Neuronal stem cell (in vitro differentiated cells): ENCODE measurements at regions not wholly inside any gene's neighbourhood (a gene's known extent, or its start where the extent isn't known, plus 50 kb on each side); places are given as distances from the start of the nearest gene placed in this dataset.

ENCODE experiments used
- DNase-seq: peaks from one replicate; pipeline ENCODE4 v3.0.0-alpha.2; 2013; ENCODE audit warnings: low spot score
- H2AFZ ChIP-seq: one replicate; pipeline ENCODE4 v1.6.1; 2013; ENCODE audit warnings: mild to moderate bottlenecking, low read length, inconsistent platforms
- H2AK5ac ChIP-seq: 2 replicates; pipeline ENCODE4 v1.6.1; 2013; ENCODE audit warnings: low read depth, mild to moderate bottlenecking, inconsistent platforms, low read length, moderate library complexity, mixed read lengths
- H2BK120ac ChIP-seq: 2 replicates; pipeline ENCODE4 v1.6.1; 2013; ENCODE audit warnings: low read depth, mild to moderate bottlenecking, inconsistent platforms, low read length, moderate library complexity, mixed read lengths
- H2BK12ac ChIP-seq: one replicate; pipeline ENCODE4 v1.6.1; 2013; ENCODE audit warnings: low read length, inconsistent platforms
- H2BK15ac ChIP-seq: 2 replicates; pipeline ENCODE4 v1.6.1; 2013; ENCODE audit warnings: mild to moderate bottlenecking, low read length, inconsistent platforms, mixed read lengths
- H2BK5ac ChIP-seq: one replicate; pipeline ENCODE4 v1.6.1; 2013; ENCODE audit warnings: inconsistent platforms, mild to moderate bottlenecking, low read length, moderate library complexity
- H3K14ac ChIP-seq: one replicate; pipeline ENCODE4 v1.6.1; 2013; ENCODE audit warnings: low read length, inconsistent platforms
- H3K18ac ChIP-seq: 2 replicates; pipeline ENCODE4 v1.6.1; 2013; ENCODE audit warnings: low read length, inconsistent platforms
- H3K23ac ChIP-seq: 2 replicates; pipeline ENCODE4 v1.6.1; 2013; ENCODE audit warnings: low read depth, mild to moderate bottlenecking, mixed read lengths, low read length, inconsistent platforms; ENCODE audit not compliant: poor library complexity
- H3K27ac ChIP-seq: replicated peaks from 3 replicates; pipeline ENCODE4 v1.5.1; 2013; ENCODE audit warnings: low read length, inconsistent platforms
- H3K27me3 ChIP-seq, 3 experiments: 2 replicates each; pipeline ENCODE4 v1.6.1; 2013; ENCODE audit warnings: low read length in 3 of 3, mild to moderate bottlenecking in 2 of 3, inconsistent platforms in 1 of 3, low read depth in 1 of 3, mixed read lengths in 1 of 3, moderate library complexity in 1 of 3; ENCODE audit not compliant: control insufficient read depth in 3 of 3, insufficient read depth in 3 of 3
- H3K36me3 ChIP-seq, 2 donors: replicated peaks in 1 of 2; 2 replicates each; pipeline ENCODE4 v1.6.1; 2013; ENCODE audit warnings: low read length in 2 of 2; ENCODE audit not compliant: control insufficient read depth in 2 of 2, insufficient read depth in 2 of 2
- H3K4ac ChIP-seq: 2 replicates; pipeline ENCODE4 v1.6.1; 2013; ENCODE audit warnings: inconsistent platforms, mild to moderate bottlenecking, low read length, moderate library complexity
- H3K4me1 ChIP-seq, 2 donors: 1 replicate in 1 of 2; 2 replicates in 1 of 2; pipeline ENCODE4 v1.6.1; 2013; ENCODE audit warnings: low read length in 2 of 2, low read depth in 1 of 2; ENCODE audit not compliant: control insufficient read depth in 2 of 2, insufficient read depth in 1 of 2
- H3K4me2 ChIP-seq: one replicate; pipeline ENCODE4 v1.6.1; 2013; ENCODE audit warnings: mild to moderate bottlenecking, low read length, inconsistent platforms; ENCODE audit not compliant: insufficient read depth, poor library complexity, severe bottlenecking
- H3K4me3 ChIP-seq, 2 donors: 2 replicates each; pipeline ENCODE4 v1.5.1; 2013; ENCODE audit warnings: low read length in 2 of 2, mild to moderate bottlenecking in 2 of 2, inconsistent platforms in 1 of 2, moderate library complexity in 1 of 2
- H3K79me1 ChIP-seq: one replicate; pipeline ENCODE4 v1.6.1; 2013; ENCODE audit warnings: low read depth, mild to moderate bottlenecking, inconsistent platforms, low read length, moderate library complexity
- H3K9ac ChIP-seq: one replicate; pipeline ENCODE4 v1.6.1; 2013; ENCODE audit warnings: mild to moderate bottlenecking, low read depth, low read length, inconsistent platforms; ENCODE audit not compliant: poor library complexity
- H3K9me3 ChIP-seq, 2 donors: replicated peaks in 1 of 2; 2 replicates each; pipeline versions ENCODE3 to v1.6.1; 2013; ENCODE audit warnings: low read length in 2 of 2, mild to moderate bottlenecking in 2 of 2, inconsistent platforms in 1 of 2, low read depth in 1 of 2, mixed read lengths in 1 of 2, moderate library complexity in 1 of 2; ENCODE audit not compliant: control insufficient read depth in 2 of 2, insufficient read depth in 1 of 2
- H4K8ac ChIP-seq: one replicate; pipeline ENCODE4 v1.6.1; 2013; ENCODE audit warnings: low read depth, mild to moderate bottlenecking, inconsistent platforms, low read length, moderate library complexity
- H4K91ac ChIP-seq: one replicate; pipeline ENCODE4 v1.6.1; 2013; ENCODE audit warnings: low read length, low read depth, mild to moderate bottlenecking, inconsistent platforms; ENCODE audit not compliant: poor library complexity
- WGBS, 2 donors: extraction: QIAGEN DNeasy Blood & Tissue Kit; methylation state at CpG; one replicate each; pipeline ENCODE4 v1.1.7; 2013; ENCODE audit warnings: missing lambda C conversion rate in 2 of 2, mixed read lengths in 1 of 2; ENCODE audit not compliant: insufficient read length in 2 of 2, insufficient replicate concordance in 1 of 2; ENCODE audit errors: extremely low coverage in 2 of 2; 5-methylcytosine and 5-hydroxymethylcytosine counted together

GRCh38 chr7:88540012-88540411 is 219.5 kb upstream of the ZNF804B start:
- Histone ChIP-seq H3K9ac (no peak overlapping the region), H3K27ac (no peak overlapping the region), H3K4me3 (no peak overlapping the region), H2BK15ac (no peak overlapping the region), H2AK5ac (no peak overlapping the region), H3K4me1 (no peaks in the 10 kb centered on the region), H3K4me2 (no peak overlapping the region), H3K79me1 (no peaks in the 10 kb centered on the region), H3K4ac (no peak overlapping the region), H2BK120ac (no peak overlapping the region), H3K9me3 (peaks cover 0 to 1% of the 10 kb centered on the region in 2 donors), H3K18ac (no peak overlapping the region), H3K27me3 (no peaks in the 10 kb centered on the region), H3K14ac (no peak overlapping the region), H3K23ac (no peak overlapping the region), H4K8ac (no peak overlapping the region), H2AFZ (peak overlapping the region; percentile 45), H2BK12ac (no peak overlapping the region), H3K36me3 (no peaks in the 10 kb centered on the region), H4K91ac (no peak overlapping the region), H2BK5ac (no peak overlapping the region)
- WGBS, 2 donors: no CpG with 5 or more reads among the region's 4 CpGs
- DNase-seq: no peak

GRCh38 chr7:88539518-88539917 is 220.0 kb upstream of the ZNF804B start:
- Histone ChIP-seq H2BK12ac (no peak overlapping the region), H2AFZ (peak overlapping the region; percentile 45), H3K27ac (no peak overlapping the region), H3K4me1 (no peaks in the 10 kb centered on the region), H3K23ac (no peak overlapping the region), H3K9me3 (no peaks in the 10 kb centered on the region), H3K4me2 (no peak overlapping the region), H2BK15ac (no peak overlapping the region), H3K14ac (no peak overlapping the region), H3K79me1 (no peaks in the 10 kb centered on the region), H2AK5ac (no peak overlapping the region), H3K4me3 (peak overlapping the region in 1 of 2 donors; percentile 12), H3K36me3 (no peaks in the 10 kb centered on the region), H4K8ac (no peak overlapping the region), H3K18ac (no peak overlapping the region), H4K91ac (no peak overlapping the region), H3K9ac (no peak overlapping the region), H3K4ac (no peak overlapping the region), H2BK5ac (no peak overlapping the region), H3K27me3 (no peaks in the 10 kb centered on the region), H2BK120ac (no peak overlapping the region)
- no CpG with 5 or more reads among the region's 2 CpGs for WGBS, 2 donors
- DNase-seq: no peak

- Histone ChIP-seq H2AFZ (peak overlapping the region; percentile 64), H3K4me3 (no peak overlapping the region), H3K4me1 (peaks cover 0 to 9% of the 10 kb centered on the region in 2 donors), H3K36me3 (no peaks in the 10 kb centered on the region), H3K9me3 (no peaks in the 10 kb centered on the region), H2BK120ac (no peak overlapping the region), H2BK15ac (no peak overlapping the region), H3K4me2 (no peak overlapping the region), H3K79me1 (no peaks in the 10 kb centered on the region), H4K91ac (no peak overlapping the region), H3K4ac (no peak overlapping the region), H3K14ac (no peak overlapping the region), H3K27me3 (no peaks in the 10 kb centered on the region), H3K23ac (no peak overlapping the region), H2BK12ac (no peak overlapping the region), H3K18ac (no peak overlapping the region), H2AK5ac (no peak overlapping the region), H4K8ac (no peak overlapping the region), H3K9ac (no peak overlapping the region), H2BK5ac (no peak overlapping the region), H3K27ac (no peak overlapping the region)
- no peak for DNase-seq
- no CpG with 5 or more reads among the region's 3 CpGs for WGBS, 2 donors
These were observed 217.0 kb upstream of the STEAP4 start for GRCh38 chr7:88523645-88524044.

- no peaks in the 10 kb centered on the region for H3K79me1 ChIP-seq
- no peak overlapping the region for H3K4me3 ChIP-seq
- H3K9ac ChIP-seq: no peak overlapping the region
- H2AK5ac ChIP-seq: no peak overlapping the region
- H4K8ac ChIP-seq: no peak overlapping the region
- H2BK5ac ChIP-seq: no peak overlapping the region
- no peak overlapping the region for H3K4ac ChIP-seq
- no peak overlapping the region for H2BK120ac ChIP-seq
- H3K4me2 ChIP-seq: no peak overlapping the region
- no peak overlapping the region for H3K23ac ChIP-seq
- H2AFZ ChIP-seq: peak overlapping the region; percentile 64
- no peak overlapping the region for H4K91ac ChIP-seq
- H3K4me1 ChIP-seq: peaks cover 0 to 9% of the 10 kb centered on the region in 2 donors
- WGBS, 2 donors: no CpG with 5 or more reads among the region's 2 CpGs
- H3K36me3 ChIP-seq: no peaks in the 10 kb centered on the region
- H3K14ac ChIP-seq: no peak overlapping the region
- DNase-seq: no peak
- H2BK12ac ChIP-seq: no peak overlapping the region
- no peaks in the 10 kb centered on the region for H3K27me3 ChIP-seq
- no peak overlapping the region for H2BK15ac ChIP-seq
- H3K18ac ChIP-seq: no peak overlapping the region
- H3K27ac ChIP-seq: no peak overlapping the region
- no peaks in the 10 kb centered on the region for H3K9me3 ChIP-seq
These were observed 216.1 kb upstream of the STEAP4 start for GRCh38 chr7:88522771-88523293.
